Colon (tissue), 2 donors: ENCODE measurements at regions not wholly inside any gene's neighbourhood (a gene's known extent, or its start where the extent isn't known, plus 50 kb on each side); places are given as distances from the start of the nearest gene placed in this dataset.

Experiments used
- FAIRE-seq: peaks from 2 replicates; lab custom pipeline; 2012; peaks lifted over from hg19 to GRCh38; lab: Jason Lieb, UNC
- donor health status: control.
- donor health status: control.

DNA sequence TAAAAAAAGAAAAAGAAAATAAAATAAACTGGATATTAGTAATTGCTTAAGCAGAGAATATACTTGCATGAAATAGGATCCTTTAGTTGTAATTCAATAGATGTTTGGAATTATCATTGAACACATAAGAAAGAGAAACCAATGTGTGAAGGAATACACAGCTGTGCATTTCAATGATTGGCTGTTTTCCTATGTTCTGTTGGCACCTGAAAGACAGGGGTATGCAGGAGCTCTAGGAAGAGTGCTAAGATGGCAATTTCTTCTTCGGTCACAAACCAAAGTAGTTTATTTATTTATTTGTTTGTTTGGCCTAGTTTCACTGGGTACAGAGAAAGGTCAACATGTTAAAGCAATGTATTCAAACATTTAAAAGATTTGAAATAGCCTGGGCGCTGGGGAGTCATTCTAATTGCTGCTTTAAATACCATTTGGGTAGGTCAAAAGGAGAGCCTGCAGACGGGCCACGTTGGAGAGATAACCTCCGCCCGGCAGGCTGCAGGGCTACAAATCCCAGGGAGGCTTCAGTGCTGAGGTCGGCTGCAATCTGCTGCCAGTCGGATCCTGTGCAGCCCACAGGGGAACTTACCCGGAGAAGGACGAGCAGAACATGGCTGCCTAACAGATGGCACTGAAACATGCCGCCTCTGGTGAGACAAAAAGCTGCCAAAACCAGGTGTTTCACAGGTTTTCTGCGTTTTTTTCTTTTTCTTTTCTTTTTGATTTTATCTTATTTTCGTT lies 154.2 kb upstream of the TYRP1 start:
- no peak for FAIRE-seq

DNA sequence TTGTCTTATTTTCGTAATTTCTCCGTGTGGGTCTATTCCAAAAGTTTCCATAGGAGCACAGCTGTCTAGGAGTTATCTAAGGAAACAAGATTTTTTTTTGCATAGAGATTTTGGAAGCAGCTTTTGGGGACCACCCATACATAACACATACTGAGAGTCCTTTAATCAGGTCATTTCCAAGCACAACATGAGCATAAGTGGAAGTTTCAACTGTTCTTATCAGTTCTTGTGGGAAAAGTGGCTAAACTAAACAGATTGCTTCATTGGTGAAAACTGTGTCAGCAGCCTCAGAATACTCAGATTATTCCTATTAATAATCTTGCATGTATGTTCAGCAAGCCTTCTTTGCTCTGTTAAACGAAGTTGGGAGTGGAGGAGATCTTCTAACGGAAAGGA lies 153.6 kb upstream of the TYRP1 start:
- FAIRE-seq, result no peak

DNA sequence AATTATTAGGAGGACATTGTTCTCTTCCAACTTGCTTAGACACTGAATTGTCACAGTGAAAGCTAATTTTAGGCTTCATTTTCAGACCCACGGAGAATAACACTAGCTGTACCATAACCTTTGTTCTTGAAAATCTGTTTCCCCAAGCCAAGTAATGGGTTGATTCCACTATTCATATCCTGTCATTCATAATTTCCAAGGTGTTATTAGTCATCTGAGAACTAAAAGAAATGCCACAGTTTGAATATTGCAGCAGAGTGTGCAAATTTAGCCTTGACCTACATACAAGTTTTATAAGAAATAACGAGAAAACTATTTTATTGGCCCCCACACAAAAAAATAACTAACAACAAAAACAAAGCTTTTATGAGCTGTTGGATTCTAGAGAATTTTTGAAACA lies 148.5 kb upstream of the TYRP1 start:
- no peak for FAIRE-seq

DNA sequence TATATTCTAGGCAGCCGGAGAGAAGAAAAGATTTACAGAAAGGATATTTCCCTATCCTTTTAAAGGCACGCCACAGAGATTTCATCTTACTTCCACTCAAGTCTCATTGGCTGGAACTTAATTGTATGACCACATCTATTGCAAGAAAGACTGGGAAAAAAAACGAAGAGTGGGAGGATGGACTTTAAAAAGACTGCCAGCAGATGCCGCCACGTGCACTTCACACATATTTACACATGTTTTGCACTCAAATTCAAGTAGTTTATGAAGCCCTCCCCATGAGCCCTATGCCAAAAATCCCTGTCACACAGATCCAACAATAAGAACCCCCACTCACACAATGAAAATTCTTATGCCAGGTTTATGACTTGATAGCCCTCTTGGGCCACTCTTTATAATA lies 138.5 kb upstream of the TYRP1 start:
- no peak for FAIRE-seq

DNA sequence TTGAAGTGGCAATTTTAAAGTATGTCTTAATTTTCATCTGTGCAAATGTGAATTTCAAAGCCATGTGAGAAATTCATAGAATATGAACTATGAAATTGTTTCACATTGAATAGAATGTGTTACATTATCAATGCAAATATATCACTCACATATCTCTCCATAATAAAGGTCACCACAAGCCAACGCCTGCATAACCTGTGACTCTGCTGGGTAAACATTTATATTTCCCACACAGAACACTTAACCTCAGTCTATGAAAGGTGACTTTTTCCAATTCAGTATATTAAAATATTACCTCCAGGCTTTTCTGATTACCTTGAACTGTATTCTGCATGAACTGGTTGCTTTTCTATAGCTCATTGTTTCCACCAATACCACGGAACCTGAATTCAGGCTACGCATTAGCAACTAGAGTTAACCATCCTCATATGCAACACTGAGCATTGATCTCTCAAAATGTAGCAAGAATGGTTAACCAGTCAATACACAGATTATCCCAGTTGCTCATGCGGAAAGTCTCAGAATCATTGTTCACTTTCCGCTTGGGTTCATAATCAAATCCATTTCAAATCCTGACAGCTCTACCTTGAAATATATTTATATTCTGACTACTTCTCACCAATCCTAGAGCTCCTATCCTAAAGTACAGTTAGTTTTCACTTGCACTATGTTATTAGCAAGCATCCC lies 126.6 kb upstream of the TYRP1 start:
- no peak for FAIRE-seq

DNA sequence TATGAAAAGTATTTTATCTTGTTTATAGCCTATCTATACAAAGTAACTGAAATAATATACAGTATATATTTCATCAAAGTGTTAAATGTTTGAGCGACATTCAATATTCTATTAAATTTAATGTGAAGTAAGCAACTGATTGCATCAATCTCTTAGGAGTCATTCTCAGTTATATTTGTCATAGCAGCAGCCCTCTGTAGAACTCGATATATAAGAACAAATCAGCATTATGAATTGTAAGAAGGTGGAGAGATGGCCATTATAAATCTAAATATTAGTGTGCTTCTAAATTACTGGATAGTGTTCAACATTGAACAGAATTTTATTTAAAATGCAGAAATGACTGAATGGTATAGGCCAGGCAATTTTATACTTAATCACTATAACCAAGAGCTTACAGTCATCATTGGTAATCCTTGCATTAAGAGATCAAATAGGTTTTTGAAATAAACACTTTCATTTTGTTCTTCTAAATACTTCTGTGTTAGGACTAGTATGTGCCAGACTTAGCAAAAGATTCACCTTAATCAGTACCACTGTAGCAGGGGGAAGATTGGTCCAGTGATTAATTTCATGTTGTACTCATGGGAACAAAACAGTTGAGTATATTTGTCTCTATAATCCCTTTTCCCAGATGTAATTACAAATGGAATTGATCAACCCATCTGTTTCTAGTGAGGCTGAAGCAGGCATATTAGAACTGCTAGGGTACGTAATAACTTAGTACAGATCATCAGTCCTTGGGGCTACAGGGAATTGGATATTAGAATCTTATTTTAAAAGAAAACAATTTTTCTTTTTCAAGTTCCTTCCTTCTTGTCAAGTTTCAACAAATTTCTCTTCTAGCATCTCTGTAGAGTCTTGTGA lies 108.3 kb upstream of the TYRP1 start:
- FAIRE-seq, result no peak

DNA sequence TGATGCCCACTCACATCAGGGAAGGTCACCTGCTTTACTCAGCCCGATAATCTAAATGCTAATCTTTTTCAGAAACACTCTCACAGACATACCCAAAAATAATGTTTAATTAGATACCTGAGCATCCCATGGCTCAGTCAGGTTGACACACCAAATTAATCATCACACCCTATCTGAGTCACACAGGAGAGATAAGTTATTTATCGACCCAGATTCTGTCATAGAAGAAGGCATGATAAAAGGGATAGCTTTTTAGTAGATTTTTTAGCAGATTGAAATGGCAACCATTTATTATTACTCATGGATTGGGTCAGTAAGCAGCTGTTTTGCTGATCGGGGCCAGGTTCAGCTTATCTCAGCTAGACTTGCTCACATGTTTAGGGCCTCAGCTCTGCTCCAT lies 97.8 kb upstream of the TYRP1 start:
- FAIRE-seq, result no peak

DNA sequence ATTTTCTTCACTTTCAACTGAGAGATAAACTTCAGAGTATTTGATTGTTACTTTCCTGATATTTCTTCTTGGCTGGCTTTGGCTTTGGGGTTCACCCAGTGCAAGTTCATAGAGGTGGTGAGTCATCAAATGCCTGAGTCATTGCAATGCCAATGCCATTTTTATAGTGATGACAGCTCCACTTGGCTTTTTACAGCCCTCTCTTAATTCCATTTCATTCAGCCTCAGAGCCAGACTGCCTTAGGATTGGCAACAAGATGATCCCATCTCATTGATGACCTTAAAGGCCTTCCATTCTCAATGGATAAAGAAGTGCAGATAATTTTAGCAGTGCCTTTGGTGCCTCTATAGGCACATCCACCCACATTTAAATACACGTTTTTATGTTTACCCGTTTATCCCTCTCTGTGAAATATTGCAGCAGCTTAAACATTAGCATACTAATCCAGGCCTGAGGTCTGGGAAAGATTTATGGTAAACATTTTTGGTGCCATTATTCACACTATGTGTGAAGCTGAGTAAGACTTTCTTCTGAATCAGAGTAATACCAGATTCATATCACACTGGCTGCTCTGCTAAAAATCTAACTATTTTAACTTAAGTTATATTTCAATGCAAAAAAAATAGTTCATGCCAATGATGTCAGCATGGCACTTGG lies 88.9 kb upstream of the TYRP1 start:
- no peak for FAIRE-seq

DNA sequence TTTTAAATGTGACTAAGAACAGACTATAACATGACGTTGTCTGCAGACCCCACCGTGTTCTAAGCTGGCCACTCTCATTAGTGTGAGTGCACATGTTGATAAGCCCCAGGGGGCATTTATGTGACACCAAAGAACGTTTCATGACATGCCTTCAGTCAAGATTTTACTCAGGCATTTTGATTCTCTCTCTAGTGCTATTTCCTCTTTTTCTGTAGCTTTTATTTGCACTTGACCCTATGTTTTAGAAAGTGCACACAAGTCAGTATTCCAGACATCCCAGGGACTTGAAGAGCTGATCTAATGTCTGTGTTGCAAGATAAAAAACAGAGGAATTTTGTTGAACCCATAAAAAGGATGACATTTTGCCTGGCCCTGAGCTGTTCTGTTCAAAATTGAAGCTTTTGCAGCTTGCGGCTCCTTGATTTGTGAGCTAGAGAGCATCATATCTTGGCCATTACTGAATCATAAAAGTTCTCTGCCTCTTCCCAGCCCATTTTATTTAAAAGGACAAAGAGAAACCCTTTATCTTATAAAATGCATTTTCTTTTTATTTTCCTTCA lies 80.9 kb upstream of the TYRP1 start:
- no peak for FAIRE-seq

DNA sequence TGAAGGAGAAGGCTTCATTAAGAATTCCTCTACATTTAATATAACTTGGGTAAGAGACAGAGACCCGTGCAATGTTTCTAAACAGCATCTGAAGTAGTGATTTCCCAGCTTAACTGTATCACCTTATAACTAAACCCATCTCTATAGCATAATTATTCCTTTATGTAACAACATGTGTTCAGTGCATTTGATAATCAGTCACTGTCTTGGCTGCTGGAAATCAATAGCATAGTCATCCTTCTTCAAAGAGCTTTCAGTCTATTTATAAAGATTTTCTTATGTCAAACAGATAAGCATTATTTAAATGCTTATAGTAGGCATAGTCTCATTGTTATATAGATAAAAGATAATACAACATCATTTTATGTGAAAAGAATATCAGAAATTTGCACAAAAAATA lies 80.1 kb upstream of the TYRP1 start:
- no peak for FAIRE-seq

DNA sequence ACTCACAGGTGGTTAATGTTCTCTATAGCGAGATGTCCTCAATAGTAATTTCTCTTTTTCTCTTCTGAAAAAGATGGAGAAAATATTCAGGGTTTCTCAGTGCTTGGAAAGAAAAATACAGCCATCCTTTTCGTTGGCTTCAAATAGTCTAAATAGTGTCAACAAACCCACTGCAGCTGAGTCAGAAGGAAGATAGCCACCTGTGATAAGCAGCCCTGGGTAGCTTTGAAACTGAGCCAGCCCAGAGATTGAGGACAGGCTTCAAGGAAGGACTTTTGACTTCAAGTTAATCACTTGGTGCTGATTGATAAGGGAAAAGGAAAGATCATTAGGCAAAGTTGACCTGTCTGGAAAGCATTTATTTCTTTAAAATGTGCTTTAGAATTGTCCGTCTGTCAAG lies 78.7 kb upstream of the TYRP1 start:
- FAIRE-seq, result no peak

DNA sequence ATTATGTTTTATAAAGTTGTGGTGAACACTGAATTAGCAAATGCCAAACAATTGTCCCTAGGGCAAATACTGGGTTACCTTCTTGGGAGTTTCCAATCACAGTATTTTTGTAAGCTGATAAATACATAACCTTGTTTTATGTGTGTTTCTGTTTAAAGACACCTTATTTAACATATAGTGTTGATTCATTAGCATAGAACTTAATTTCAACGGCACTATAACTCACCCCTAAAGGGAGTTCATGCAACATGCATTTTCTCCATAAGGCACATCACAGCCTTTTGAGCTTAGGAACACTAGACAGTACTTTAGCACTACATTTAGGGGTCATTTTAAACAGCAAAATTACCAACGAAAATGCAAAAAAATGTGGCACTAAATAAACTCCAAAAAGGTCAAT lies 74.2 kb upstream of the TYRP1 start:
- no peak for FAIRE-seq

DNA sequence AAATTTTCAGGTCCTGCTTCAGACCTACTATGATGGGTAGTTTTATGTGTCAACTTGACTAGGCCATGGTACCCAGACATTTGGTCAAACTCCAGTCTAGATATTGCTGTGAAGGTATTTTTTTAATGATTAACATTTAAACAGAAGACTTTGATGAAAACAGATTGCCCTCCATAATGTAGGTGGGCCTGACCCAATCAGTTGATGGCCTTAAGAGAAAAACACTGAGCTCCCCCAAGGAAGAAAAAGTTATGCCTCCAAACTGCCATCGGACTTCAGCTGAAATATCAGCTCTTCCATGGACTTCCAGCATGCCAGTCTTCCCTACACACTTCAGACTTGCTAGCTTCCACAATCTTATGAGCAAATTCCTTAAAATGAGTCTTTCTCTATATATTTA lies 67.3 kb upstream of the TYRP1 start:
- FAIRE-seq, result no peak

DNA sequence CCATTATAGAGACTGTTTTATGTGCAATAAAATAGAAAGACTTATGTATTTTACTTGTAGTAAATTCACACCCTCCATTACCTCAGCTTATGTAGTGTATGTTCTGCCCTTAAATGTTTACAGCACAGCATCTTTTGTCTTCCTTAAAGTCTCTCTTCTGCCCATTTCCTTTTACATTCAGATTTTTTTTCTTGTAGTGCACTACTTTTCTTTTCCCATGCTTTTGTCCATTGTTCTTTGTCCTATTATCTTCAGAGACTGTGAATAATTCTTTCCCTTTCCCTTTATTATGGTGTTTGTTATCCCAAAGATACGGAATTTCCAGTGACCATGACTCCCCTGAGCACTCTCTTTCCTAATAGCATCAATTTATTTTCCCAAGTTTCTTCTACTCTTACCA lies 66.1 kb upstream of the TYRP1 start:
- FAIRE-seq, result no peak

DNA sequence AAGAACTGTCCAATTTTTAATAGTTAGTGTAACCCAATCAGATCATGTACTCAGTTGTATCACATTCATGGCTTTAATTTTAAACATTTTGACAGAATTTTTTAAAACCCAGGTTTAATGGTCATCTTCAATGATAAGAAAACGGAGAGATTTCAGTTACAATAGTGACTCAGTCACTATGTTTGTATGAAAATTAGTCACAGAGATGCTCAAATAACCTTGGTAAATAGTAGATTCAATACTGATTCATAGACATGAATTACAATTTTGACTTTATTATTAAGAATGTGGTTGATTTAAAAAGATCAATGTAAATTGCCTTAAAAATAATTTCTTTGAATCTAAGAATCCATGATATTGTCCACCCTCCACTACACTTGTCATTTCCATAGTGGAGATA lies 64.6 kb upstream of the TYRP1 start:
- FAIRE-seq, result no peak

DNA sequence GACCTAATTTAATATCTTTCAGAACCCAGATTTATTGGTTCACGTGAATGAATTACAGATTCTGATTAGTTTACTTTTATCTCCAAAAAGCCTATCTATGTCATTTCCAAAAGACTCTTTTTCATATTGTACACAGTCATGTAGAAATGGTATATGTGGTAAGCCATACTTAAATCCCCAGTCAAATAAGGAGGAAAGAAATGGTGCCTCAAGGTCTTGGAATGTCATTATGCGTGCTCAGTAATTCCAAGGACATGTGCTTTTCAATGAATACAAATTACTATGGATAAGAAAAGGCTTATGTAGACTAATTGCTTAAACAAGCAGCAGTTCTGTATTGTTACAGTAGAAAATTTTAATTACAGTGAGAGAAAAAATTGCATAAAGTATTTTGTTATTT lies 64.1 kb upstream of the TYRP1 start:
- FAIRE-seq, result no peak

DNA sequence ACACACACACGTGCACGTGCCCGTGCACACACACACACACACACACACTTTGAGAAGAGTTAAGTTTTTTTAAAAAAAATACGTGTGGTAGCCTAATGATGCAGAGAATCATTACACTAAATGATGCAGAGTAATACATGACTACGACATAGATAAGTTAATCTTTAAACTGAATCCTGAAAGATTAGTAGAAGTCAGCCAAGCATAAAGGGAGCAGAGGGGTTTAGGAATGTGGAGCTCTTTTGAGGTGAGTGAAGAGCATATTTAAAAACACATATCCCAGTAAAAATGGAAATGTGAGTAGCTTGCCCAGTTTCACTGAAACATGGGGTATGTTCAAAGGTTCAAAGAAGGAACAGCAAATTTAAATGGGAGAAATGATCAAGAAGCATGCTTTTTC lies 61.3 kb upstream of the TYRP1 start:
- FAIRE-seq, result no peak

DNA sequence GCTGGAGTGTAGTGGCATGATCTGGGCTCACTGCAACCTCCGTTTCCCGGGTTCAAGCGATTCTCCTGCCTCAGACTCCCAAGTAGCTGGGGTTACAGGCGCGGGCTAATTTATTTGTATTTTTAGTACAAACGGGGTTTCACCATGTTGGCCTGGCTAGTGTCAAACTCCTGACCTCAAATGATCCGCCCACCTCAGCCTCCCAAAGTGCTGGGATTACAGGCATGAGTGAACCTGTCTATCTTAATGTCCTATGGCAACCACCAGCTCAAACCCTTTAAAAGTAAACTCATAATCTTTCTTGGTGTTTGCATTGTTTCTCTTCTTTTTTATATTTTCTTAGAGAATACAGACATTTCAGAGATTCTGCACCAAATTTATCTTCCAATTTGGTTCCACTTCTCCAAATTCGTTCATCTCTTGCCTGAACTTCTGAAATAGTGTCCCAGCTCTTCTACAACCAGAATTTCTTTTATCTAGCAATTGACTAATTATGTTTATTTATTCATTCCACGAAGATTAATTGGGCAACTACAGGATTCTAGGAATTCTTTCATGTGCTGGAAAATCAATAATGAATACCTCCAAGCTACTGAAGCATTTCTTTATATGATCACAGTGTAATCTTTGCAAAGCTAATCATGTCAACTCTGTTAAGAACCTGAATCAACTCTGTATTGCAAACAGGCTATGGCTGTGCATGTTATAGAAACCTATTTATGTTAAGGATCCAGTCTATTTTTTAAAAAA lies 60.0 kb upstream of the TYRP1 start:
- no peak for FAIRE-seq

DNA sequence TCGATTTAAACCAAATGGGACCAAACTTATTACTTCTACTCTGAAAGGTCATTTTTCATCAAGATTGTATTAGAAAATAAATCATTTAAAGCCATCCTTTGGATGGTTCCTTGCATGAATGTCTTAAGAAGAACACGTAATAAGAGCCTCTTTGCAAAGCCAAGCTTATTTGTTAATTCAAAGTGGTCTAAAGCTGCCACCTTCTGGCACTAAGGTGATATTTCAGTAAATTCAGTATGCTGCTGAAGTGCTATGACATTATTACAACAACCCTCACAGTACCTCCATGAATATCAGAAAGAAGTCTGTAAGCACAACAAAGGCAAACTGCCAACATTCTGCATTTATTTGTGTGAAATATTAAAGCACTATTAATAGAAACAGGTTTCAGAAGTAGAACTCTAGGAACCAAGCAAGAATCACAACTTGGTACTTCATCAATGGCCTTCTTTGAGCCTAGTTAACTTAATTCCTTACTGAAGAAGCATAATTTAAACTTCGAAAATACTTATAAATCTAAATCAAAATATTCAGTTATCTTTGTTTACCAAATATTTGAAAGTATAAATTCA lies 53.1 kb upstream of the TYRP1 start:
- no peak for FAIRE-seq

DNA sequence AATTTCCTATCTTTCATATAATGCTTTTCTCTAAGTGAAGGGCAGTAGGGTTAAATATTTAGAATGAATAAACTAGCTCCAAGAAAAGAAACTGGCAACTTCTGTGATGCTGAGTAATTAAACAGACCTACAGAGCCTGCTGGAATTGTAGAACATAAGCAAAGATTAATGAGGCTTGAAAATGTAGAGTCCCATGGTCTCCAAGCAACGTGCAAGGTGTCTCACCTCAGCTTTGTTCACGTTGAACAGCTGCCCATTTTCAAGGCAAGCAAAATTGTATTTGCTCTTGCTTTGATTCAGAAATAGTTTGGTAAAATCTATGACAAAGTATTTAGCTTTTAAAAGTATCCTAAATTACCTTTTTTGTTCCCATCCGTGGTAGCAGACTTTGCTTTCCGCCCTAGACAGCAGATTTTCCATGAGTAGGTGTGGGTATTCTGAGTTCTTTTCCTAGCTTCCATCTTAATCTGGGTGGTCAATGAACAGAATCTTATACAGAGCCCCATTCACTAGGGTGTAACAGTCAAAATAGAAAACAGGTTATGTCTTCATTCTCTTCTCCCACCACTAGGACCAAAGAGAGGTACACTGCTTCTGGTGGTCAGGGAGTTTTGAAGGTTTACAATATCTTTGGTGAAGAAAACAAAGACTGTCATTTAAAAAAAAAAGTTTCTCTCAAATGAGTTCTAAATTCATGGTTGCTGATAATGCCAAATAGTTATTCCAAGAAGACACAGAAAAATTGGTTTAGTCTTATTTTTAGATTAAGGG lies 52.1 kb upstream of the TYRP1 start:
- FAIRE-seq, result no peak
